Esophagus muscularis mucosa (tissue), 4 donors: ENCODE measurements at regions not wholly inside any gene's neighbourhood (a gene's known extent, or its start where the extent isn't known, plus 50 kb on each side); places are given as distances from the start of the nearest gene placed in this dataset.

ENCODE experiments used
- DNase-seq: peaks from one replicate; pipeline ENCODE4 v3.0.0-alpha.2; 2017; ENCODE audit errors: extremely low spot score
- H3K27ac ChIP-seq, 4 donors: fragments of 200-600 bp; sonication (generic); replicated peaks in 1 of 4; 1 replicate in 3 of 4; 2 replicates in 1 of 4; pipeline ENCODE4 v1.5.1; 2016 to 2019; ENCODE audit warnings: mild to moderate bottlenecking in 1 of 4
- H3K27me3 ChIP-seq, 4 donors: fragments of 200-600 bp; sonication (generic); one replicate each; pipeline versions ENCODE4 v1.5.1 to v1.6.0; 2016 to 2019
- H3K36me3 ChIP-seq, 4 donors: fragments of 200-600 bp; sonication (generic); one replicate each; pipeline ENCODE4 v1.5.1; 2016 to 2019
- H3K4me1 ChIP-seq, 4 donors: fragments of 200-600 bp; sonication (generic); one replicate each; pipeline ENCODE4 v1.5.1; 2016 to 2019
- H3K4me3 ChIP-seq, 4 donors: fragments of 200-600 bp; sonication (generic); 1 replicate in 2 of 4; 2 replicates in 2 of 4; pipeline ENCODE4 v1.5.1; 2016 to 2019; ENCODE audit warnings: mild to moderate bottlenecking in 4 of 4, moderate library complexity in 1 of 4
- H3K9me3 ChIP-seq, 4 donors: fragments of 200-600 bp; sonication (generic); 1 replicate in 3 of 4; 2 replicates in 1 of 4; pipeline ENCODE4 v1.5.1; 2016 to 2019
- EP300 ChIP-seq: sonication (generic); formaldehyde crosslinking; IDR thresholded peaks from one replicate; pipeline ENCODE4 v1.6.1; 2017; ENCODE audit warnings: antibody characterized with exemption
- POLR2A ChIP-seq: fragments of 450-650 bp; IDR thresholded peaks from one replicate; pipeline ENCODE4 v1.6.1; 2017; ENCODE audit warnings: antibody characterized with exemption, moderate library complexity, mild to moderate bottlenecking, low read depth
- POLR2AphosphoS5 ChIP-seq, 2 donors: sonication (generic); formaldehyde crosslinking; IDR thresholded peaks; one replicate each; pipeline ENCODE4 v1.6.1; 2017; ENCODE audit warnings: antibody characterized with exemption in 2 of 2
- WGBS: methylation state at CpG from one replicate; pipeline ENCODE4 v1.1.5; 2018; 5-methylcytosine and 5-hydroxymethylcytosine counted together
- intact Hi-C: fragments of 100-400 bp; cut with DNase I; formaldehyde crosslinking; loops from one replicate; pipeline ENCODE4 v1.15.1; 2023
- TF ChIP-seq, protein P1 (sequence below), 3 experiments: fragments of 200-600 bp in 2 of 3; fragments of 450-650 bp in 1 of 3; sonication (generic) in 2 of 3; IDR thresholded peaks; one replicate each; pipeline ENCODE4 v1.5.1; 2017 to 2019; ENCODE audit warnings: antibody characterized with exemption in 3 of 3, mild to moderate bottlenecking in 2 of 3, moderate library complexity in 1 of 3

DNA sequence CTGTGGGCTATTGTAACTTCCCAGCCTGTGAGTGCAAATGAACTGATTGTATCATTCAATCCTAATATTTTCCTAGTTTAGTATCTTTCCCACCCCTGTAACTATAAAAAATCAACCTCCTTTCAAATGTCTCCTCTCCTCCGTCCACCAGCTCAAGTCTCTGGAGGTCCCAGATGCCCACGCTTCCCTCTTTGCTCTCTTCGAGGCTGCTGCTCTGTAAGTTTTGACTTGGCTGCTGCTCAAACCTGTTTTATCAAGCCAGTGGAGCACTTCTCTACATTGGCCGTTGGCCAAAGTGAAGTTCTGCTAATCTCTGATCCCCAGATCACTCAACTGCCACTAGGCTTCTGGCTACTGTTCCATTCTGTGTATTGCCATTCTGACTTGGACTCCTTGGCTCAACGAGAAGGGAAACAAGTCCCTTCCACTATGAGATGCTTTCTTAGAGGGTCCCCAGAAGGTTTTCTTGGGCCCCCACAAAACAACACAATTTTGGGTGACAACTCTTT, 60.7 kb upstream of the RAPGEF2 start:
- TF ChIP-seq POLR2A (no peak), EP300 (no peak), POLR2AphosphoS5 (IDR thresholded peaks at IDR 0.05) (no peak)
- TF ChIP-seq, protein P1, sequence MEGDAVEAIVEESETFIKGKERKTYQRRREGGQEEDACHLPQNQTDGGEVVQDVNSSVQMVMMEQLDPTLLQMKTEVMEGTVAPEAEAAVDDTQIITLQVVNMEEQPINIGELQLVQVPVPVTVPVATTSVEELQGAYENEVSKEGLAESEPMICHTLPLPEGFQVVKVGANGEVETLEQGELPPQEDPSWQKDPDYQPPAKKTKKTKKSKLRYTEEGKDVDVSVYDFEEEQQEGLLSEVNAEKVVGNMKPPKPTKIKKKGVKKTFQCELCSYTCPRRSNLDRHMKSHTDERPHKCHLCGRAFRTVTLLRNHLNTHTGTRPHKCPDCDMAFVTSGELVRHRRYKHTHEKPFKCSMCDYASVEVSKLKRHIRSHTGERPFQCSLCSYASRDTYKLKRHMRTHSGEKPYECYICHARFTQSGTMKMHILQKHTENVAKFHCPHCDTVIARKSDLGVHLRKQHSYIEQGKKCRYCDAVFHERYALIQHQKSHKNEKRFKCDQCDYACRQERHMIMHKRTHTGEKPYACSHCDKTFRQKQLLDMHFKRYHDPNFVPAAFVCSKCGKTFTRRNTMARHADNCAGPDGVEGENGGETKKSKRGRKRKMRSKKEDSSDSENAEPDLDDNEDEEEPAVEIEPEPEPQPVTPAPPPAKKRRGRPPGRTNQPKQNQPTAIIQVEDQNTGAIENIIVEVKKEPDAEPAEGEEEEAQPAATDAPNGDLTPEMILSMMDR (IDR thresholded peaks at IDR 0.05), result no peak
- intact Hi-C loops, result no loop called here
- 54% methylated on average over 5 of the region's 5 CpGs for WGBS

DNA sequence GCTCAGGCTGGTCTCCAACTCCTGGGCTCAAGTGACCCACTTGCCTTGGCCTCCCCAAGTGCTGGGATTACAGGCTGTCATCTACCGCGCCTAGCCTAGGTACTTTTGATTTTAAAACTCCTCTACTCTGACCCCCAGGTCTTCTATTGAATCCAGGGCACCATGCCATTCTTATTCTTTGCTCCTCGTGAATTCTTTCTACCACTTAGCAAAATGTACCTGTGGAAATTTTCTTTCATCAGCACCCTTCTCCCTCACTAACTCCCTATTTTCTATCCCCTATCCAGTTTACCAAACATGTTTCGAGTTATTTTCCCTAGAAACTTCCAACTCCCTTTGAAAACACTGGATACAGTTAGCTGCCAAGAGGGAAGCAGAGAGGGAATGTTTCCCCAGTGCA, 60.0 kb upstream of the RAPGEF2 start:
- WGBS, result 87% methylated on average over 4 of the region's 4 CpGs
- DNase-seq, result no peak
- TF ChIP-seq POLR2AphosphoS5 (IDR thresholded peaks at IDR 0.05), result no peak
- TF ChIP-seq POLR2A, result no peak
- TF ChIP-seq, protein P1 (IDR thresholded peaks at IDR 0.05), result no peak
- TF ChIP-seq EP300, result no peak
- intact Hi-C loops, result no loop called here
- peaks cover 0 to 4% (median 2%) of the 10 kb centered on the region in 4 donors for H3K4me1 ChIP-seq
- H3K27me3 ChIP-seq, result no peaks in the 10 kb centered on the region
- H3K9me3 ChIP-seq, result no peaks in the 10 kb centered on the region
- H3K4me3 ChIP-seq, result no peak overlapping the region
- H3K27ac ChIP-seq, result no peak overlapping the region
- H3K36me3 ChIP-seq, result no peaks in the 10 kb centered on the region

More for the DNA sequence above, 60.7 kb upstream of the RAPGEF2 start:
- Histone ChIP-seq H3K4me3 (no peak overlapping the region), H3K4me1 (no peaks in the 10 kb centered on the region), H3K27ac (no peak overlapping the region), H3K27me3 (no peaks in the 10 kb centered on the region), H3K36me3 (no peaks in the 10 kb centered on the region), H3K9me3 (no peaks in the 10 kb centered on the region)
- no peak for DNase-seq

- no peak overlapping the region for H3K27ac ChIP-seq
- intact Hi-C loops, result no loop called here
- H3K9me3 ChIP-seq, result no peaks in the 10 kb centered on the region
- no peaks in the 10 kb centered on the region for H3K27me3 ChIP-seq
- TF ChIP-seq EP300 (no peak), POLR2A (no peak), POLR2AphosphoS5 (IDR thresholded peaks at IDR 0.05) (no peak)
- TF ChIP-seq, protein P1 (IDR thresholded peaks at IDR 0.05), result no peak
- no peak overlapping the region for H3K4me3 ChIP-seq
- WGBS, result 85% methylated on average over 3 of the region's 3 CpGs
- peaks cover 0 to 10% (median 9%) of the 10 kb centered on the region in 4 donors for H3K4me1 ChIP-seq
- DNase-seq, result no peak
- no peaks in the 10 kb centered on the region for H3K36me3 ChIP-seq
Measured at GRCh38 chr4:159043861-159044260, 59.0 kb upstream of the RAPGEF2 start.

DNA sequence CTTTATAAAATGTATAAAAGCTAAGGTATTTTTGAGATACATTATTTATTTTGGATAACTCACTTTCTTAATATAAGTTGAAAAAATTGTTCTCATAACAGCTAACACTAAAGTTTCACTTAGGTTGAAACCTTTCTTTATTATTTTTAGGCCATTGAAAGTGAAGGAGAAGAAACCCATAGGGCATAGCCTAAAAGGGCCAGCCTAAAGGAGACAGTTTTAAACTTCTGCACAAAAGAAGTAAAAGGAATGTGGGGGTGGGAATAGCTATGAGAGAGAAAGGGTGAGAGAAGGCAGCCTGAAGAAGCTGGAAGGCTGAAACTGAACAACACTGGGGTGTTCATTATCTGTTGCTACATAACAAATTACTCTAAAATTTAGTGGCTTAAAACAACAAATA, 57.6 kb upstream of the RAPGEF2 start:
- no peak for DNase-seq
- TF ChIP-seq POLR2A, result no peak
- TF ChIP-seq EP300, result no peak
- intact Hi-C loops, result no loop called here

GRCh38 chr4:159046683-159047082, 56.2 kb upstream of the RAPGEF2 start:
- DNase-seq, result no peak
- TF ChIP-seq EP300, result no peak
- TF ChIP-seq POLR2AphosphoS5 (IDR thresholded peaks at IDR 0.05), result no peak
- TF ChIP-seq, protein P1 (IDR thresholded peaks at IDR 0.05), result no peak
- TF ChIP-seq POLR2A, result no peak
- no peak overlapping the region for H3K4me3 ChIP-seq
- no peaks in the 10 kb centered on the region for H3K27me3 ChIP-seq
- H3K36me3 ChIP-seq, result no peaks in the 10 kb centered on the region
- intact Hi-C loops, result no loop called here
- peaks cover 0 to 10% (median 9%) of the 10 kb centered on the region in 4 donors for H3K4me1 ChIP-seq
- no peak overlapping the region for H3K27ac ChIP-seq
- H3K9me3 ChIP-seq, result no peaks in the 10 kb centered on the region
- 93% methylated on average over 6 of the region's 6 CpGs for WGBS

More for the DNA sequence above, 57.6 kb upstream of the RAPGEF2 start:
- Histone ChIP-seq H3K36me3 (no peaks in the 10 kb centered on the region), H3K27ac (no peak overlapping the region), H3K27me3 (no peaks in the 10 kb centered on the region), H3K4me1 (peaks cover 0 to 10% (median 9%) of the 10 kb centered on the region in 4 donors), H3K9me3 (no peaks in the 10 kb centered on the region), H3K4me3 (no peak overlapping the region)
